Central memory CD8-positive, alpha-beta T cell (primary cell): ENCODE measurements at regions not wholly inside any gene's neighbourhood (a gene's known extent, or its start where the extent isn't known, plus 50 kb on each side); places are given as distances from the start of the nearest gene placed in this dataset.

Source experiments
- ATAC-seq: fragments of 150-1000 bp; cut with Tn5 transposase; replicated peaks from 2 replicates; pipeline ENCODE4 v1.10.0; 2022; ENCODE audit warnings: mild to moderate bottlenecking, moderate FRiP score, moderate number of reproducible peaks; ENCODE audit not compliant: poor library complexity, severe bottlenecking; ENCODE audit errors: extremely low read depth
- DNase-seq, 2 donors: peaks; one replicate each; pipeline ENCODE4 v3.0.0; 2021; ENCODE audit warnings: low spot score in 2 of 2
- H3K27ac Mint-ChIP-seq: one replicate; pipeline ENCODE4 v1.8.0; 2022; ENCODE audit warnings: low read depth, mild to moderate bottlenecking, moderate library complexity, mixed read lengths
- H3K27me3 Mint-ChIP-seq: one replicate; pipeline ENCODE4 v1.8.0; 2022; ENCODE audit warnings: mixed read lengths
- H3K36me3 Mint-ChIP-seq: one replicate; pipeline ENCODE4 v1.8.0; 2022; ENCODE audit warnings: mild to moderate bottlenecking, moderate library complexity, mixed read lengths; ENCODE audit not compliant: insufficient read depth
- H3K4me1 Mint-ChIP-seq: one replicate; pipeline ENCODE4 v1.8.0; 2022; ENCODE audit warnings: mixed read lengths
- H3K4me3 Mint-ChIP-seq: one replicate; pipeline ENCODE4 v1.8.0; 2022; ENCODE audit warnings: mild to moderate bottlenecking, moderate library complexity, mixed read lengths
- H3K9me3 Mint-ChIP-seq: one replicate; pipeline ENCODE4 v1.8.0; 2022; ENCODE audit warnings: mixed read lengths

- no peak for ATAC-seq
- no peaks in the 10 kb centered on the region for H3K36me3 Mint-ChIP-seq
- H3K27me3 Mint-ChIP-seq, result no peaks in the 10 kb centered on the region
- no peak overlapping the region for H3K4me3 Mint-ChIP-seq
- no peaks in the 10 kb centered on the region for H3K4me1 Mint-ChIP-seq
- no peak overlapping the region for H3K27ac Mint-ChIP-seq
- DNase-seq, result no peak
- H3K9me3 Mint-ChIP-seq, result peaks cover 6% of the 10 kb centered on the region
Observed at GRCh38 chr2:76080154-76080553, 369.4 kb upstream of the GCFC2 start.

- Mint-ChIP-seq H3K4me1 (no peaks in the 10 kb centered on the region), H3K4me3 (no peak overlapping the region), H3K36me3 (no peaks in the 10 kb centered on the region), H3K27me3 (no peaks in the 10 kb centered on the region), H3K27ac (no peak overlapping the region), H3K9me3 (no peaks in the 10 kb centered on the region)
- DNase-seq (no peak), ATAC-seq (no peak)
Observed at GRCh38 chr2:76075126-76075525, 364.4 kb upstream of the GCFC2 start.

DNA sequence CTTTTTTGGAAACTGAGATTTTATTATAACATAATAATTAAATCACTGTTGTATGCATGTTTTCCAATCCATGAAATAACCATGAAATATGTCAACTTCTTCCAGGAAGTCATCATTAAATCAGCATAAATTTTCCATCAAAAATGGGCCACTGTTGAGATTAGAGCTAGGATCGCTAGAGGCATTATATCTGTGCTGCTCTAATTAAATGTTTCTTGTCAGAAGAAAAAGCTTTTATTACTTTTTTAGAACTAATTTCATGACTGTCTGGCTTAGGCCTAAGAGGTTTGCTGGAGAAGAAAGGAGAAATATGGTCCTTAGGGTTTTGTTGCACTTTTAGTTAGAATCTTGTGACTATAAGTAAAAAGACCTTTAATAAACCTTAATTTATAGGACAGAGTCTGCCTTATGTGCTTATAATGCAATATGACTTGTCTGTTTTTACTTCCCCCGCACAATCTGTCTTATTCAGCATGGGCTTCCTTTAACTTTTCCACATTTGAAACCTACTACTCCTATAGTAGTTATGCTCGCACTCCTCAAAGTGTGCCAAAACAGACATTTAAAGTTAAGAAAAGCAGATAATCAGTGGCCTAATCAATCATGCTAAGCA lies 363.4 kb upstream of the GCFC2 start:
- H3K27ac Mint-ChIP-seq, result no peak overlapping the region
- H3K27me3 Mint-ChIP-seq, result no peaks in the 10 kb centered on the region
- H3K4me1 Mint-ChIP-seq, result no peaks in the 10 kb centered on the region
- H3K36me3 Mint-ChIP-seq, result no peaks in the 10 kb centered on the region
- H3K9me3 Mint-ChIP-seq, result no peaks in the 10 kb centered on the region
- DNase-seq (no peak), ATAC-seq (no peak)
- H3K4me3 Mint-ChIP-seq, result no peak overlapping the region

- ATAC-seq (no peak), DNase-seq (no peak)
- H3K36me3 Mint-ChIP-seq, result no peaks in the 10 kb centered on the region
- H3K27ac Mint-ChIP-seq, result no peak overlapping the region
- H3K4me1 Mint-ChIP-seq, result no peaks in the 10 kb centered on the region
- no peak overlapping the region for H3K4me3 Mint-ChIP-seq
- H3K9me3 Mint-ChIP-seq, result peaks cover 36% of the 10 kb centered on the region
- H3K27me3 Mint-ChIP-seq, result no peaks in the 10 kb centered on the region
Observed at GRCh38 chr2:76050196-76050595, 339.5 kb upstream of the GCFC2 start.

DNA sequence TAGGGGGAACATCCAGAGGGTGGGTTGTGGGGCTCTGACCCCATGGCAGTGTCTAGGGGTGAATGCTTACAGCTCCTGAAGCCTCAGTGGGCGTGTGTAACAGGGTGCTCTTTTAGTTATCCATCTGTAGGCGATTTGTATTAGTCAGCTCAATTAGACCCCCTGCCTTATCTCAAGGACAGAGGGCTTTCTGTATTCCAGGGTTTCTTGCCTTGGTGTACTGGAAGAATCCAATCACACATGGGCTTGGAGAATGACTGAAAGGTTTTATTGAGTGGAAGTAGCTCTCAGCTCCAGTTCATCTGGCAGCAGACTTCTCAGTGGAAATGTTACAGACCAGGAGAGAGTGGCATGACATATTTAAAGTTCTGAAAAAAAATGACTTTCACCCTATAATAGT lies 334.0 kb upstream of the GCFC2 start:
- Mint-ChIP-seq H3K4me1 (no peaks in the 10 kb centered on the region), H3K9me3 (peaks cover 27% of the 10 kb centered on the region), H3K27ac (no peak overlapping the region), H3K27me3 (no peaks in the 10 kb centered on the region), H3K36me3 (no peaks in the 10 kb centered on the region), H3K4me3 (no peak overlapping the region)
- DNase-seq (no peak), ATAC-seq (no peak)

GRCh38 chr2:76039505-76039904 lies 328.8 kb upstream of the GCFC2 start:
- Mint-ChIP-seq H3K4me3 (no peak overlapping the region), H3K4me1 (no peaks in the 10 kb centered on the region), H3K9me3 (peaks cover 6% of the 10 kb centered on the region), H3K27me3 (no peaks in the 10 kb centered on the region), H3K36me3 (no peaks in the 10 kb centered on the region), H3K27ac (no peak overlapping the region)
- DNase-seq, result no peak
- no peak for ATAC-seq

GRCh38 chr2:76027761-76028160 lies 317.0 kb upstream of the GCFC2 start:
- ATAC-seq, result no peak
- DNase-seq, result no peak
- H3K4me3 Mint-ChIP-seq, result no peak overlapping the region
- H3K27me3 Mint-ChIP-seq, result no peaks in the 10 kb centered on the region
- no peaks in the 10 kb centered on the region for H3K36me3 Mint-ChIP-seq
- H3K9me3 Mint-ChIP-seq, result peaks cover 25% of the 10 kb centered on the region
- H3K4me1 Mint-ChIP-seq, result no peaks in the 10 kb centered on the region
- no peak overlapping the region for H3K27ac Mint-ChIP-seq

- no peak for DNase-seq
- Mint-ChIP-seq H3K9me3 (peaks cover 23% of the 10 kb centered on the region), H3K27me3 (no peaks in the 10 kb centered on the region), H3K27ac (no peak overlapping the region), H3K4me3 (no peak overlapping the region), H3K4me1 (no peaks in the 10 kb centered on the region), H3K36me3 (no peaks in the 10 kb centered on the region)
- no peak for ATAC-seq
Observed at GRCh38 chr2:76019128-76019527, 308.4 kb upstream of the GCFC2 start.

DNA sequence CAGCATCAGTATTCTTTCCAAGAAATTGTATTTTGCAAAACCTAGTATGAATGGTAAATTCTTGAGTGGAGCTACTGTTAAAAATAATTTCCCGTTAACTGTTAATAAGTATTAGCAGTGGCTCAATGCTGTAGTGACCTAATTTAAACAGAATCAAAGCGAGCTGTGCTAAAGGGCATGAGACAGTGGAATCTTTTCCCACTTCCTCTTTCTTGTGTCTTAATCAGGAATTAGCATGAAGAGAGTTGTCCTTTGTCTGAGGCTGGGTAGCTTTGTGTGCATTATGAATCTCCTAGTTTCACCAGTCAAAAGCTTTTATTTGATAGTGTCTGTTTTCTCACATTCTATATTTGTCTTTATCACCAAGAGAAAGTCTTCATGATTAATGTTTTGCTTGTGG lies 298.8 kb upstream of the GCFC2 start:
- no peak overlapping the region for H3K27ac Mint-ChIP-seq

GRCh38 chr2:76008001-76008702 lies 297.4 kb upstream of the GCFC2 start:
- ATAC-seq, result no peak
- Mint-ChIP-seq H3K4me3 (no peak overlapping the region), H3K27me3 (no peaks in the 10 kb centered on the region), H3K9me3 (peaks cover 12% of the 10 kb centered on the region), H3K36me3 (no peaks in the 10 kb centered on the region), H3K4me1 (no peaks in the 10 kb centered on the region), H3K27ac (no peak overlapping the region)
- no peak for DNase-seq

More for the DNA sequence above, 298.8 kb upstream of the GCFC2 start:
- Mint-ChIP-seq H3K4me1 (no peaks in the 10 kb centered on the region), H3K4me3 (no peak overlapping the region), H3K36me3 (no peaks in the 10 kb centered on the region), H3K27me3 (no peaks in the 10 kb centered on the region), H3K9me3 (peaks cover 13% of the 10 kb centered on the region)
- no peak for DNase-seq
- ATAC-seq, result no peak

GRCh38 chr2:76000425-76000824 lies 289.7 kb upstream of the GCFC2 start:
- H3K36me3 Mint-ChIP-seq, result no peaks in the 10 kb centered on the region
- peaks cover 33% of the 10 kb centered on the region for H3K9me3 Mint-ChIP-seq
- H3K4me1 Mint-ChIP-seq, result no peaks in the 10 kb centered on the region
- H3K27me3 Mint-ChIP-seq, result no peaks in the 10 kb centered on the region
- no peak for ATAC-seq
- H3K4me3 Mint-ChIP-seq, result no peak overlapping the region
- H3K27ac Mint-ChIP-seq, result no peak overlapping the region
- DNase-seq, result no peak

GRCh38 chr2:75998451-75998850 lies 287.7 kb upstream of the GCFC2 start:
- Mint-ChIP-seq H3K27me3 (no peaks in the 10 kb centered on the region), H3K27ac (no peak overlapping the region), H3K4me1 (no peaks in the 10 kb centered on the region), H3K4me3 (no peak overlapping the region), H3K9me3 (peaks cover 44% of the 10 kb centered on the region), H3K36me3 (no peaks in the 10 kb centered on the region)
- DNase-seq (no peak), ATAC-seq (no peak)

GRCh38 chr2:75994759-75995158 lies 284.0 kb upstream of the GCFC2 start:
- Mint-ChIP-seq H3K27ac (no peak overlapping the region), H3K9me3 (peaks cover 45% of the 10 kb centered on the region), H3K4me1 (no peaks in the 10 kb centered on the region), H3K36me3 (no peaks in the 10 kb centered on the region), H3K27me3 (no peaks in the 10 kb centered on the region), H3K4me3 (no peak overlapping the region)
- DNase-seq (no peak), ATAC-seq (no peak)
